GM23338 (cell line): ENCODE measurements at regions not wholly inside any gene's neighbourhood (a gene's known extent, or its start where the extent isn't known, plus 50 kb on each side); places are given as distances from the start of the nearest gene placed in this dataset.

Experiments used
- ATAC-seq: fragments of 200-7000 bp; cut with Tn5 transposase; 3 replicates; pipeline ENCODE4 v1.9.1; 2020
- DNase-seq: peaks from one replicate; pipeline ENCODE4 v3.0.0-alpha.2; 2015; ENCODE audit warnings: low spot score
- H2AFZ ChIP-seq: fragments of 200-600 bp; sonication (generic); 2 replicates; pipeline ENCODE4 v1.8.0; 2016; ENCODE audit warnings: antibody characterized with exemption, mild to moderate bottlenecking, moderate library complexity
- H3F3A ChIP-seq: fragments of 200-600 bp; sonication (generic); replicated peaks from 2 replicates; pipeline ENCODE4 v1.8.0; 2017; ENCODE audit warnings: antibody characterized with exemption, mixed run types, low read depth
- H3K27ac ChIP-seq: fragments of 200-600 bp; sonication (generic); 2 replicates; pipeline ENCODE4 v1.6.1; 2016; ENCODE audit warnings: low read depth
- H3K27me3 ChIP-seq: fragments of 200-600 bp; sonication (generic); 2 replicates; pipeline ENCODE4 v1.8.0; 2016; ENCODE audit warnings: mild to moderate bottlenecking, mixed run types, moderate library complexity; ENCODE audit not compliant: insufficient read depth
- H3K36me3 ChIP-seq: fragments of 200-600 bp; sonication (generic); 2 replicates; pipeline ENCODE4 v1.8.0; 2016; ENCODE audit warnings: mild to moderate bottlenecking; ENCODE audit not compliant: insufficient read depth
- H3K4me1 ChIP-seq: fragments of 200-600 bp; sonication (generic); 2 replicates; pipeline ENCODE4 v1.8.0; 2016; ENCODE audit warnings: mild to moderate bottlenecking, moderate library complexity; ENCODE audit not compliant: insufficient read depth
- H3K4me2 ChIP-seq: fragments of 200-600 bp; sonication (generic); 2 replicates; pipeline ENCODE4 v1.7.1; 2017; ENCODE audit warnings: mixed run types
- H3K4me3 ChIP-seq: fragments of 200-600 bp; sonication (generic); 2 replicates; pipeline ENCODE4 v1.6.1; 2016; ENCODE audit warnings: mixed run types
- H3K79me2 ChIP-seq: fragments of 200-600 bp; sonication (generic); replicated peaks from 2 replicates; pipeline ENCODE4 v1.8.0; 2017; ENCODE audit warnings: mild to moderate bottlenecking; ENCODE audit not compliant: insufficient read depth
- H3K9me2 ChIP-seq: fragments of 200-600 bp; sonication (generic); 2 replicates; pipeline ENCODE4 v1.8.0; 2017; ENCODE audit not compliant: insufficient read depth
- H4K20me1 ChIP-seq: fragments of 200-600 bp; sonication (generic); replicated peaks from 2 replicates; pipeline ENCODE4 v1.8.0; 2017; ENCODE audit warnings: mild to moderate bottlenecking; ENCODE audit not compliant: insufficient read depth
- H3K27ac Mint-ChIP-seq: 2 replicates; pipeline ENCODE4 v1.8.0; 2020; ENCODE audit warnings: inconsistent platforms, mild to moderate bottlenecking, moderate library complexity, mixed read lengths
- H3K27me3 Mint-ChIP-seq: 3 replicates; pipeline ENCODE4 v1.8.0; 2022; ENCODE audit warnings: low read depth, mild to moderate bottlenecking, moderate library complexity, mixed read lengths, inconsistent platforms; ENCODE audit not compliant: insufficient read depth, poor library complexity
- H3K36me3 Mint-ChIP-seq: 3 replicates; pipeline ENCODE4 v1.8.0; 2021; ENCODE audit warnings: low read depth, mild to moderate bottlenecking, inconsistent platforms, moderate library complexity, mixed read lengths
- H3K4me1 Mint-ChIP-seq: 3 replicates; pipeline ENCODE4 v1.8.0; 2020; ENCODE audit warnings: mild to moderate bottlenecking, inconsistent platforms, mixed read lengths
- H3K4me3 Mint-ChIP-seq: 3 replicates; pipeline ENCODE4 v1.8.0; 2021; ENCODE audit warnings: moderate library complexity, mild to moderate bottlenecking, inconsistent platforms, mixed read lengths
- H3K9me3 Mint-ChIP-seq: 3 replicates; pipeline ENCODE4 v1.8.0; 2020; ENCODE audit warnings: moderate library complexity, mild to moderate bottlenecking, inconsistent platforms, mixed read lengths
- CREB1 ChIP-seq: fragments of 250-450 bp; sonication (Bioruptor Pico); IDR thresholded peaks from 2 replicates; pipeline ENCODE4 v1.5.0; 2020; ENCODE audit warnings: low read depth, mild to moderate bottlenecking, moderate library complexity
- CTCF ChIP-seq, 2 experiments: fragments of 200-600 bp in 1 of 2; sonication (generic) in 1 of 2; conservative IDR thresholded peaks; 2 replicates each; pipeline versions ENCODE4 v1.5.1 to v1.6.1; 2016 to 2017; ENCODE audit warnings: antibody characterized with exemption in 2 of 2, low read depth in 2 of 2, mild to moderate bottlenecking in 2 of 2, moderate library complexity in 1 of 2
- EZH2 ChIP-seq: fragments of 200-600 bp; sonication (generic); IDR thresholded peaks from one replicate; pipeline ENCODE4 v1.8.0; 2017; ENCODE audit warnings: antibody characterized with exemption, mild to moderate bottlenecking, low read depth; ENCODE audit not compliant: unreplicated experiment
- EZH2phosphoT487 ChIP-seq: fragments of 200-600 bp; sonication (generic); IDR thresholded peaks from one replicate; pipeline ENCODE4 v1.8.1; 2018; ENCODE audit warnings: antibody characterized with exemption; ENCODE audit not compliant: unreplicated experiment
- JUNB ChIP-seq: IDR thresholded peaks from one replicate; pipeline ENCODE4 v1.6.1; 2016; ENCODE audit warnings: antibody characterized with exemption; ENCODE audit not compliant: unreplicated experiment
- NANOG ChIP-seq: IDR thresholded peaks from 2 replicates; pipeline ENCODE4 v1.6.1; 2016; ENCODE audit warnings: antibody characterized with exemption, borderline replicate concordance
- POLR2AphosphoS5 ChIP-seq: IDR thresholded peaks from 2 replicates; pipeline ENCODE4 v1.6.1; 2016; ENCODE audit warnings: antibody characterized with exemption, low read depth
- REST ChIP-seq: IDR thresholded peaks from one replicate; pipeline ENCODE4 v1.6.1; 2018; ENCODE audit warnings: antibody characterized with exemption; ENCODE audit not compliant: unreplicated experiment
- STAT1 ChIP-seq: IDR thresholded peaks from one replicate; pipeline ENCODE4 v1.6.1; 2016; ENCODE audit warnings: antibody characterized with exemption; ENCODE audit not compliant: unreplicated experiment
- ZNF114 ChIP-seq: fragments of 250-450 bp; sonication (Bioruptor Pico); IDR thresholded peaks from 2 replicates; pipeline ENCODE4 v1.5.0; 2020; ENCODE audit warnings: mild to moderate bottlenecking, moderate library complexity
- ZNF331 ChIP-seq: fragments of 250-450 bp; sonication (Bioruptor Pico); IDR thresholded peaks from 2 replicates; pipeline ENCODE4 v1.5.0; 2020; ENCODE audit warnings: low read depth, mild to moderate bottlenecking, moderate library complexity
- ZNF462 ChIP-seq: fragments of 250-450 bp; sonication (Bioruptor Pico); IDR thresholded peaks from 2 replicates; pipeline ENCODE4 v1.5.0; 2020; ENCODE audit warnings: mild to moderate bottlenecking, moderate library complexity
- TF ChIP-seq, protein P1 (sequence below): IDR thresholded peaks from 2 replicates; pipeline ENCODE4 v1.6.1; 2016; ENCODE audit warnings: antibody characterized with exemption

DNA sequence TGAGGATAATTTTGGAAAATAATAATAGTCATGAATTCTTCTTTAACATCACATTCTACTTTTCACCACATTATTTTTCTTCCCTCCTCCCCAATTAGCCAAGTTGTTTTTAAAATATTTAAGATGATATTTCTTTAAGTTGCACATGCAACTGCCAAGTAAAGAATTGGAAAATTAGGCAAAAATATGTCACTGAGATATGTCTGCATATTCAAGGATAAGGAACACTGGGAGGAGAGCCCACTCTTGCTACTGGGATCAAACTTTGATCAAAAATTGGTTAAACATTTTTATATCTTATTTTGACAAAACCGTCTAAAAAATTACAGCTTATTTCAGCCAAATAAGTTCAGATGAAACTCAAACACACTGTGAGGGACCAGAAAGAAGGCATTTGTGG is 231.2 kb upstream of the TMTC1 start:
- H2AFZ ChIP-seq = no peak overlapping the region
- no peaks in the 10 kb centered on the region for H3K36me3 ChIP-seq
- H3K27ac Mint-ChIP-seq = no peak overlapping the region
- H3K4me1 ChIP-seq = no peaks in the 10 kb centered on the region
- no peaks in the 10 kb centered on the region for H3K9me3 Mint-ChIP-seq
- no peak overlapping the region for H3K27ac ChIP-seq
- no peak for TF ChIP-seq REST
- TF ChIP-seq EZH2phosphoT487 = no peak
- TF ChIP-seq POLR2AphosphoS5 = no peak
- no peak for TF ChIP-seq JUNB
- TF ChIP-seq, protein P1, sequence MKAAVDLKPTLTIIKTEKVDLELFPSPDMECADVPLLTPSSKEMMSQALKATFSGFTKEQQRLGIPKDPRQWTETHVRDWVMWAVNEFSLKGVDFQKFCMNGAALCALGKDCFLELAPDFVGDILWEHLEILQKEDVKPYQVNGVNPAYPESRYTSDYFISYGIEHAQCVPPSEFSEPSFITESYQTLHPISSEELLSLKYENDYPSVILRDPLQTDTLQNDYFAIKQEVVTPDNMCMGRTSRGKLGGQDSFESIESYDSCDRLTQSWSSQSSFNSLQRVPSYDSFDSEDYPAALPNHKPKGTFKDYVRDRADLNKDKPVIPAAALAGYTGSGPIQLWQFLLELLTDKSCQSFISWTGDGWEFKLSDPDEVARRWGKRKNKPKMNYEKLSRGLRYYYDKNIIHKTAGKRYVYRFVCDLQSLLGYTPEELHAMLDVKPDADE = no peak
- TF ChIP-seq ZNF114 (CRISPR knock-in tag) = no peak
- no peak for TF ChIP-seq CREB1 (CRISPR knock-in tag)
- no peak for TF ChIP-seq STAT1
- no peak for TF ChIP-seq NANOG
- TF ChIP-seq CTCF (conservative IDR thresholded peaks at IDR 0.05; ENCODE audit: low read depth in 2 of 2) = no peak
- TF ChIP-seq EZH2 = no peak
- no peak for TF ChIP-seq ZNF331 (CRISPR knock-in tag)
- TF ChIP-seq ZNF462 = no peak
- no peaks in the 10 kb centered on the region for H3K27me3 ChIP-seq
- no peaks in the 10 kb centered on the region for H3F3A ChIP-seq
- no peaks in the 10 kb centered on the region for H3K9me2 ChIP-seq
- no peak overlapping the region for H3K4me2 ChIP-seq
- no peaks in the 10 kb centered on the region for H4K20me1 ChIP-seq
- no peak overlapping the region for H3K4me3 ChIP-seq
- H3K4me1 Mint-ChIP-seq = peaks cover 7% of the 10 kb centered on the region
- no peaks in the 10 kb centered on the region for H3K79me2 ChIP-seq
- ATAC-seq (no peak), DNase-seq (no peak)
- no peaks in the 10 kb centered on the region for H3K27me3 Mint-ChIP-seq
- no peak overlapping the region for H3K4me3 Mint-ChIP-seq
- no peaks in the 10 kb centered on the region for H3K36me3 Mint-ChIP-seq
